MCF 10A (cell line): ENCODE measurements at regions not wholly inside any gene's neighbourhood (a gene's known extent, or its start where the extent isn't known, plus 50 kb on each side); places are given as distances from the start of the nearest gene placed in this dataset.

ENCODE experiments used
- BruUV-seq: library from RNA; stranded (reverse); fragments of 400-500 nt; replicated peaks from 2 replicates; lab custom pipeline; 2021; lab: Mats Ljungman, UMichigan
- CTCF ChIA-PET: fragments of 300-600 bp; sonication (Branson Sonifier 250); formaldehyde crosslinking; extraction: SDS; loops from one replicate; lab custom pipeline; 2021; ENCODE audit warnings: antibody characterized with exemption, inconsistent platforms; lab: Yijun Ruan, JAX
- POLR2A ChIA-PET: fragments of 300-600, 350-650 bp; sonication (Branson Sonifier 250); formaldehyde crosslinking; extraction: SDS; loops from one replicate; lab custom pipeline; 2020; ENCODE audit warnings: antibody characterized with exemption, inconsistent platforms; lab: Yijun Ruan, JAX
- DNase-seq: peaks from one replicate; pipeline ENCODE4 v3.0.0-alpha.2; 2018; ENCODE audit not compliant: unreplicated experiment
- H3K27ac Mint-ChIP-seq: one replicate; pipeline ENCODE4 v1.8.0; 2022; ENCODE audit warnings: mild to moderate bottlenecking, low read depth, mixed read lengths; ENCODE audit not compliant: unreplicated experiment
- H3K27me3 Mint-ChIP-seq: one replicate; pipeline ENCODE4 v1.8.0; 2022; ENCODE audit warnings: mixed read lengths; ENCODE audit not compliant: insufficient read depth, unreplicated experiment
- H3K36me3 Mint-ChIP-seq: one replicate; pipeline ENCODE4 v1.8.0; 2022; ENCODE audit warnings: mild to moderate bottlenecking, moderate library complexity, mixed read lengths; ENCODE audit not compliant: insufficient read depth, unreplicated experiment
- H3K4me1 Mint-ChIP-seq: one replicate; pipeline ENCODE4 v1.8.0; 2022; ENCODE audit warnings: mixed read lengths; ENCODE audit not compliant: insufficient read depth, unreplicated experiment
- H3K4me3 Mint-ChIP-seq: one replicate; pipeline ENCODE4 v1.8.0; 2022; ENCODE audit warnings: mild to moderate bottlenecking, moderate library complexity, mixed read lengths; ENCODE audit not compliant: unreplicated experiment
- H3K9me3 Mint-ChIP-seq: one replicate; pipeline ENCODE4 v1.8.0; 2022; ENCODE audit warnings: mixed read lengths; ENCODE audit not compliant: unreplicated experiment
- CTCF ChIP-seq: fragments of 200-600 bp; IDR thresholded peaks from one replicate; pipeline ENCODE4 v1.8.0; 2022; ENCODE audit warnings: antibody characterized with exemption, mild to moderate bottlenecking; ENCODE audit not compliant: unreplicated experiment
- intact Hi-C: fragments of 100-400 bp; cut with micrococcal nuclease; formaldehyde crosslinking; loops from 2 replicates; pipeline ENCODE4 v1.14.1; 2022

- Mint-ChIP-seq H3K4me1 (peaks cover 13% of the 10 kb centered on the region), H3K27me3 (no peaks in the 10 kb centered on the region), H3K9me3 (no peaks in the 10 kb centered on the region), H3K4me3 (no peak overlapping the region), H3K36me3 (no peaks in the 10 kb centered on the region), H3K27ac (no peak overlapping the region)
- POLR2A ChIA-PET: no interaction called here
- no peak for TF ChIP-seq CTCF
- intact Hi-C loops: no loop called here
- CTCF ChIA-PET: no interaction called here
- BruUV-seq: no TSS peak
- DNase-seq: no peak
These were observed 170.0 kb upstream of the PHF14 start for GRCh38 chr7:10803720-10804119.

- no peak for TF ChIP-seq CTCF
- BruUV-seq: no TSS peak
- intact Hi-C loops: loop anchor here (5.0 kb wide), 1 partner anchor 537 kb away; no protein-coding TSS in a partner anchor
- Mint-ChIP-seq H3K27ac (no peak overlapping the region), H3K36me3 (no peaks in the 10 kb centered on the region), H3K4me3 (no peak overlapping the region), H3K27me3 (no peaks in the 10 kb centered on the region), H3K9me3 (no peaks in the 10 kb centered on the region), H3K4me1 (peaks cover 13% of the 10 kb centered on the region)
- ChIA-PET CTCF (interaction anchor here (0.7 kb wide), 2 partner anchors 36 to 488 kb away, joined by 3 read pairs; no protein-coding TSS in a partner anchor), POLR2A (interaction anchor here (1.0 kb wide), 1 partner anchor 9 kb away, joined by 3 read pairs; no protein-coding TSS in a partner anchor)
- no peak for DNase-seq
These were observed 168.9 kb upstream of the PHF14 start for GRCh38 chr7:10804770-10805169.

- H3K36me3 Mint-ChIP-seq: no peaks in the 10 kb centered on the region
- TF ChIP-seq CTCF: no peak
- H3K27me3 Mint-ChIP-seq: no peaks in the 10 kb centered on the region
- DNase-seq: no peak
- CTCF ChIA-PET: no interaction called here
- intact Hi-C loops: no loop called here
- H3K4me1 Mint-ChIP-seq: no peaks in the 10 kb centered on the region
- no peaks in the 10 kb centered on the region for H3K9me3 Mint-ChIP-seq
- H3K4me3 Mint-ChIP-seq: no peak overlapping the region
- POLR2A ChIA-PET: no interaction called here
- H3K27ac Mint-ChIP-seq: no peak overlapping the region
- BruUV-seq: no TSS peak
These were observed 158.1 kb upstream of the PHF14 start for GRCh38 chr7:10815546-10815945.

GRCh38 chr7:10821156-10821555, 152.5 kb upstream of the PHF14 start:
- no peak for DNase-seq
- ChIA-PET POLR2A (no interaction called here), CTCF (interaction anchor here (0.6 kb wide), 2 partner anchors 35 to 140 kb away, joined by 3 read pairs; no protein-coding TSS in a partner anchor)
- Mint-ChIP-seq H3K27me3 (no peaks in the 10 kb centered on the region), H3K4me1 (no peaks in the 10 kb centered on the region), H3K4me3 (no peak overlapping the region), H3K9me3 (no peaks in the 10 kb centered on the region), H3K27ac (no peak overlapping the region), H3K36me3 (no peaks in the 10 kb centered on the region)
- intact Hi-C loops: no loop called here
- BruUV-seq: no TSS peak
- TF ChIP-seq CTCF: no peak
